Hematopoietic multipotent progenitor cell (in vitro differentiated cells): ENCODE measurements at regions not wholly inside any gene's neighbourhood (a gene's known extent, or its start where the extent isn't known, plus 50 kb on each side); places are given as distances from the start of the nearest gene placed in this dataset.
A peak's percentile ranks its signal among the peaks of the same experiment; 100 is the strongest.

Source experiments
- DNase-seq, 3 donors: peaks; one replicate each; pipeline ENCODE4 v3.0.0-alpha.2; 2011 to 2015; ENCODE audit warnings: low read depth in 2 of 3, low spot score in 2 of 3

DNA sequence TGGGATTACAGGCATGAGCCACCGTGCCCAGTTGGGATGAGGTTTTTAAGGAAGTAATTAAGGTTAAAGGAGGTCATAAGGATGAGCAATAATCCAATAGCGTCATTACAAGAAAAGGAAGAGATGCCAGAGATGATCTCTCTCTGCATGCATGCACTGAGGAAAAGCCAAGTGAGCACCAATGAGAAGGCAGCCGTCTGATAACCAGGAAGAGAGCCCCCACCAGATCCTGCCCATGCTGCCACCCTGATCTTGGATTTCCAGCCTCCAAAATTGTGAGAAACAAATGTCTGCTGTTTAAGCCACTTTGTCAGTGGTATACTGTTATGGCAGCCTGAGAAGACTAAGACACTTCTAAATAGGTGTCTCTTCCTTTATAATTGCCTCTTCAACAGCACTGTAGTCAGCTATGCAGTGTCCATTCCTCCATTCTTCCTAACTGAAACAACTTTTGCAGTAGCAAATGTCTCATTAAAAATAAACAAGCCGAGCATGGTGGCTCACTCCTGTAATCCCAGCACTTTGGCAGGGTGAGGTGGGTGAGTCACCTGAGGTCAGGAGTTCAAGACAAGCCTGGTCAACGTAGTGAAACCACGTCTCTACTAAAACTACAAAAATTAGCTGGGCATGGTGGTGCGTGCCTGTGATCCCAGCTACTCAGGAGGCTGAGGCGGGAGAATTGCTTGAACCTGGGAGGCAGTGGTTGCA is 216.2 kb upstream of the RUNX1 start:
- no peak for DNase-seq

DNA sequence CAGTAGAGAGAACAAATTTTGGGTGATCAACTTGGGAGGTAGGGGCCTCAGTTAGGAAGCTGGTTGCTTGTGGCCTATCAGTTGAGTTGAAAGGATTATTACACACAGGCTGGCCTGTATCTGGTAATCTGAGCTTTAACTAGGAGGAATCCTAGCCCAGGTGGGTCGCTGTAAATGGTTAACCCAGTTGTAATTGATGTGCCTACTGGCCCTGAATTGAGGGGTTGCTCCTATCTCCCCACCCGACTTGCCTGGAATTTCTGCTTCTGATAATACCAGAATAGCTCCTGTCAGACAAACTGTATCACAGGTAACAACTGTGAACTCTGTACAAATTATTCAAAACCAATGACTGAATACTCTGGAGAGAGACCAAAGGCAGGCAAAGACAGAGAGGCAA is 210.4 kb upstream of the RUNX1 start:
- DNase-seq: no peak

DNA sequence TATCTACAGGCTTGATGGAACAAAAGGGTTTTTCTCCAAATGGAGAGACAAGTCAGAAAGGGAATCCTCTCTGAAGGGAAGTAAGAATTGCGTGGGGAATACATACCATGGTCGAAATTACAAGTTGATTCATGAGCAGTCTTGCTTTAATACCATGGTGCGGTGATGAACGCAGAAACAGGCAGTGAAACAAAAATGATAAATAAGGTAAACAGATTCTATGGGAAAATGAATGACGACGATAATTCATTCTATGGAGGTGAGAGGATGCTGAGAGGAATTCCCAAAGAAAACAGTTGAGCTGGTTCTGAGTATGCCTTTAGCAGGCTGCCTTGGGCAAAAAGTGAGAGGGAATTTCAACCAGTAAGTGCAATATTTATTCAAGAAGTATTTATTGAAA is 209.4 kb upstream of the RUNX1 start:
- no peak for DNase-seq

DNA sequence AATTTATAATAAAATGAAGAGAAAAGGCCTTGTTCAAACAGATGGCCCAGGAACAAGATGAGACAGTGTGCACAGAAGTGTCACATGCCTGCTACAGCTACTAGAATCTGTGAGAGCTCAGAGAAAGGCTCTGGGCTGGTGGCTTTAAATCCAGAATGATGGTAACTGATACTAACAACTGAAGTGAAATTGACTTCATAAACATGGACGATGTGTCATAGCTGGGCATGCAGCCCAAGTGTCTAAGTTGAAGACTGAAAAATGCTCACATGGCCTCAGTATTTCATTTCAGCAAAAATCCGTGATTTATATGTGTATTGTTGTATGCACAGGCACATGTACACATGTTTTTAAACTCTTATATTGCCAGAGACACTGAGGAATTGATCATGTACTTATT is 208.3 kb upstream of the RUNX1 start:
- DNase-seq: no peak

DNA sequence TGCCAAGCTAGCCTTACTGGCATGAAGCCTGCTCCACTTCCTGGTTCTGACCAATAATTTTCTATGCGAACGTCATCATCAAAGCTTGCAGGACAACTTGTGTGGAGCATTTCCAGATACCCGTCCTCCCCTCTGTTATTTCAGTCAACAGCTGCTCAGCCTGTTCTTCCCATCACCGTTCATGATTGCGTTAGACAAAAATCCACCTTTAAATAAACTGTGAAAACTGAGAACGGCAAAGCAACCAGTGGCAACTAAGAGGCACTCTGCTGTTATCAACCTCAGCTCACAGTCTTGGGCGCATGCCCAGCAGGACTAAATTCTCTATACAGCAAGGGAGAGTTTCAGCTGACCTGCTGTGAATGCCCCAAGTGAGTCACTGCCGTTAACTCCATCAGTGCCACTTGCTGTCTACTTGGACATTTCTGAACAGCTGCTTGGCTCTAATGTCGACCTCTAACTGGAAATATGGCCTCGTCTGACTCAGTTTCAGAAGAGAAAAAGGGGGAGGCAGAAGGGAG is 207.4 kb upstream of the RUNX1 start:
- no peak for DNase-seq

DNA sequence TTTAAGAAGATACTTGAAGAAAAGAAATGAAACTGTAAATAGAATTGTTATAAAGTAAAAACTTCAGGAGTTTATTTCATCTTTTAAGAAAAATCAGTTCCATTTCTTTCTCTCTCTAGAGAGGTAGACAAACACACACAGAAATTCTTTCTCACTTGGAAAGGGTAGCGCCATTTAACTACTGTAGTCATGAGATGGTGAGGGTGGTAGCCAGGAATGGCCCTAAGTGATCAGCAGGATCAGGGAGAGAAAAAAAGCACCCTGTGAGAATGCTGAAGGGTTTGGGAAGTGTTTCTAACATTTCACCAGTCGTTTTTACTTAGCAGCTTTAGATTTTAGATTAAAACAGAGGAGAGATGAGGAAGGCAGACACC is 205.7 kb upstream of the RUNX1 start:
- DNase-seq: no peak

DNA sequence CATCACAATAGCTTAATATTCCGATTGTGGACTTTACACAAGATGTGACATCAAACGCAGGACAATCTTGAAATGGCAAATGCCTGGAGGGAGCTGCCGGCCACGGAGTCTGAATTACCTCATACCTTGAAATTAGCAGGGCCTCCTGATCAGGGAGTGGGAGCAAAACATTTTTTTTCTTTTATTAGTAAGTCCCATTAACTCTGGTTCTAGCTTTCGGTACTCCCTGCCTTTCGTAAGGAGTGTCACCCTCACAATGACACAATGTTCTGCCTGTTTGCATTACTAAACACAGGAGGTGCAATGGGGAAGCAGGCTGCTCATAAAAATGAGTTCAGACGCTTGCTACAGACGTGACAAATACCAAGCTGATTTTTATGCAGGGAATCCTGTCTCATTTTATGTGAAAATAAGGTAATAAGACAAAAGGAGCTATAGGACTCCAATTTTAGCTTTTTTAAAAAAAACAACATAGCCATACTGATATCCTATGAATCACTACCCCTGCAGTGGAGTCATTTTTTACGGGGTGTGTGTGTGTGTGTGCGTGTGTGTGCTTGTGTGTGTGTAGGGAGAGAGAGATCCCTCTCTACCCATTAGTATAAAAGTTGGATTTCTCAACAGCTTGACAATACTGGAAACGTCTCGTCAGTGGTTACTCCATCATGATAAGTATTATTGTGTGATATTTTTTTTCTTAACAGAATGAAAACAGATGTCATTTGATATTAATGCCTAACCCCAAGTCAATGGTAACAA is 205.1 kb upstream of the RUNX1 start:
- no peak for DNase-seq

DNA sequence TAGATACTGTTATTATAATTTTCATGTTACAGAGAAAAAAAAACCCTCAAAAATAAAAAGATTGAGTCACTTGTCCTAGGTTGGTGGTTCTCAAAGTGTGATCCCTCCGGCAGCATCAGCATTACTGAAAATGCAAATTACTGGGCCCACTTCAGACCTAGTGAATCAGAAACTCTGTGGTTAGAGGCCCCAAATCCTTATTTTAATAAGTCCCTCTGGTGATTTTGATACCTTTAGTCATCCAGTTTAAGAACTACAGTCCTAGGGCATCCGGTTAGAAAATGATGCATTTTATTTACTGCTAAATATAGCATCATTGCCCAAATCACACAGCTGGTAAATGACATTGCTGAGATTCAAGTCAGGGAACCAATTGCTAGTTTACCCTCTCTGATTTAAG is 203.7 kb upstream of the RUNX1 start:
- no peak for DNase-seq

DNA sequence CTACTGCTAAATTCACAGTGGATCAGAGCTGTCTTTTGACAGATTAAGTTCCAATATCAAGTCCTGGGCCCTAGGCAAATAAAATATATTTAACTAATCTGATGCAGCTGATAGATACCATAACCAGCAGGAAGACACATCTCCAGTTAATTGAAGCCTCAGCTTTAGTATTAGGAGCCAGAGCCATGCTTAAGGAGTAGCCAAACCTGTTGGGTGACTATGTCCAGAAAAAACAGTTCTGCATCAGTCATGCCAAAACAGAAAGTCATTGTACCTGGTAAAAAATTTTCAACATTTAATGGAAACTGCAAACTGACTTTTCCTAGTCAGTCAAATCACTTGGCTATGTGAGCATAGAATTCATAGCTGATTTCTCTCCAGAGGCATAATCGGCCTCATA is 200.5 kb upstream of the RUNX1 start:
- no peak for DNase-seq

DNA sequence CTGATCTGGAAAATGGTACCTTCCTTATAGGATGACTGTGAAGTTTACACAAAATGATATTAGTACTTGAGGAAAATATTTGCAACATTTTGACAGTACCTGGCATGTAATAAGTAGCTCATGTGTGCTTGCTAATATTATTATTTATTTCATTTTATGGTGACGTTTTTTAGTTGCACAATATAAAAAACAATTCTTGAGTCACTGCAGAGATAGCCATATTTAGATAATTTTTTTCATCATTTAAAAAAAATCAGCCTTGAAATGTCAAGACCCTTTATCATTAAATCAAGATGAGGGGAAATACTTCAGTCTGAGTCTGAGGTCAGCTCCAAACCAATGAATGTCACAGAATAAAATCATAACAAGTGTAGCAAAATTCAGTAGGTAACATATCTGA is 196.8 kb upstream of the RUNX1 start:
- DNase-seq: no peak

DNA sequence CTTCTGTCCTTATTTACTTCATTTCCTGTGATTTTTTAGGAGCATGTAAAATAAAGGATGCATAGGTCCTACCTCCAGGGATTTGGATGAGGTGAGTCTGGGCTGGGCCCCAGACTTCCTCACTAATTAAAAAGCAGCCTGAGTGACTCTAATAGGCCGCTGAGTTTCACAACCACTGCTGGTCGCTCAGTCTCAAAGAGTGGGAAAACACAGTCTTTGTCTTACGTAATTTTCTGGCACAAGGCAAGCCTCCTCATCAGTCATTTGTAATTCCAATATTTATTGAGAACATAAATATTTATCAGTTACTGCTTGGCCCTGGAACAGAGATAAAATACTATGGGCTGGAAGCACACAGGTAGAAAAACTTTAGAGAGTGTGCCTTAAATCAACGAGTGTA is 195.4 kb upstream of the RUNX1 start:
- DNase-seq: no peak

DNA sequence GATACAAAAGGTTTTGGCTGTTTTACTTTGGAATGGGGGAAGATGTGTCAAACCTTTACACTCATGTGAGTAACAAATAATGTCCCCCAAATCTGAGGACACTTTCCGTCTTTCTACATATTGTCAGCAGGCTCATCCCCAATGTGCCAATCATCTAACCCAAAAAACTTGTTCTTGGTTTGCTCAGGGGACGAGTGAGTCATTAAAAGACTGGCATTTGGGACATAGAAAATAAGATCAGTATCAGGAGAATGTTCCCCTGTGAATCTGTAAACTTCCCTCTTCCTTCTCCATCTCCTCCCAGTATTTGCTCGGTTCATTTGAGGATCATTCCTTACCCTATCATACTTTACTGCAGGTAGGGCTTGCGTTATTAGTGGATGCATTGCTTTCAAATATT is 194.1 kb upstream of the RUNX1 start:
- no peak for DNase-seq

DNA sequence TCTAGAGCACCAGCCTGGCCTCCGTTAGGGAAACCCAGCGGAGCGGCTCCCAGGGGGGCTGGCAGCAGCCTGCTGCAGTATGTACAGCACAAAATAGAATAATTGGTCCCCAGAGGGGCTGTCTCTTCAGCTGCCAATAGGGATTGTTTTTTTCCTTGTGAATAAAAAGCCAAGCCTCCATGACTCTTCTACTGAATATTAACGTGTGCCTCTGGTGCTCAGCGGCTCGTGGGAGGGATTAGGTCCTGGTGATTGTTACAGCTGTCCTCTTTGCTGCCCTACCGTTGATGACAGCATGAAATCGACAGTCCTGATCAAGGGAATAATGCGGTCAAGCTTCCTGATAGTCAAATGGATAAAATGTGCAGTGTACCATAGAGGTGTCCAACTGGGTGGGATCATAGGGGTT is 190.7 kb upstream of the RUNX1 start:
- DNase-seq: no peak

DNA sequence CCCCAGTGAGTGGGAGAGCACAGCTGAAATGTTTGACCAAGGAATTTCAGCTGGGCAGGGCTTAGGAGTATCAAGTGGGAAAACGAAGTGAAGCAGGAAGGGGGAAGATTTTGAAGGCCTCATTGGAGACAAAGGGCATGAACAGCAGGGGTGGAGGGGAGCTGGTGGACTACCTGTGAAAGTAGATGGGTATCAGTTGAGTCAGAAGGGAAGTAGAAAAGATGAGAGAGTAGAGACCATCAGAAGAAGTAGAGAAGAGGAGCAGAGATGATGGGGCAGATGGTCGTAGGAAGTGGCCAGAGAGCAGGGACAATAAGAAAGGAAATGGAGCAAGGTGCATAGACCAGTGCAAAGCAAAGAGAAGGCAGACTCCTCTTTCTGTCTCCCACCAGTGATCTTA is 189.0 kb upstream of the RUNX1 start:
- no peak for DNase-seq

DNA sequence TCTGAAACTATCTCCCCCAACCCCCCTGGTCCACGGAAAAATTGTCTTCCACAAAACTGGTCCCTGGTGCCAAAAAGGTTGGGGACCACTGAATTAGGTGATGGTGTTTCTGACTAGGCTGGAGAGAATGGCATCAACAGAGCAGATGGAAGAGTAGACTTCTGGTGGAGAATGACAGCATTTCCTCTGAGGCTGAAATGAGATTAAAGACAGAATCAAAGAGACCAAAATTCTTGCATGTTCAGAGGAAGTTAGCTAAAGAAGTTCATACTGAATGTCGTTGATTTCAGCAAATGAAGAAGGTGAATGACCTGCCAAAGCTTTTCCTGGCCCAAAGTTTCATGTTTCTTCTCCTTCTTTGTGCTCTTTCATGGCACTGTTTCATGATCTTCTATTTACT is 188.2 kb upstream of the RUNX1 start:
- DNase-seq: no peak

DNA sequence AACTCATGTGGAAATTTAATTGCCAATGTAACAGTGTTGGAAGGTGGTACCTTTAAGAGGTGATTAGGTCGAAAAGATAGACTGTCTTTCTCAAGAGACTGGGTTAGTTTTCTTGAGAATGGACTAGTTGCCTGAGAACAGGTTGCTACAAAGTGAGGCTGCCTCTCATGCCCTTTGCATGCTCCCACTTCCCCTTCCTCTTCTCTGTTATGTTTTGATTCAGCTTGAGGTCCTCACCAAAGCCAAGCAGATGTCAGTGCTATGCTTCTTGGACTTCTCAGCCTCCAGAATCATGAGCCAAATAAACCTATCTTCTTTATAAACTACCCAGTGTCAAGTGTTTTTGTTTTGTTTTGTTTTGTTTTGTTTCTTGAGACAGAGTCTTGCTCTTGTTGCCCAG is 187.0 kb upstream of the RUNX1 start:
- DNase-seq: no peak

DNA sequence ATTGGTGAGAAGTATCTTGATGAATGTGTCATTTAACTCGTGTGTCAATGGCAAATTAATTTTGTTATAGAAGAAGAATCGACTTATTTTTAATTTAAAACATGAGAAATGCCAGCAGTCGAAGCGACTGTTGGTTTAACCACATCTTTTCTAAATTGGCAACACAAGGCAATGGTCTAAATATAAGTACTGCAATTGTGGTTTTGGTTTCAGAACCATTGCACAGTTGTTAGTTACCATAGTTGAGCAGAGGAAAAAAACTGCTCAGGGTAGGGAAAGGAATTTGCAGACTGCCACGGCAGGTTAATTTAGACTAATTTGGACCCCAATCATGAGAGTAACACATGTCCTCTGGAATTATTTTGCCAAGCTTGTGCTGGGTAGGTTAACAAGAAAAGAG is 185.6 kb upstream of the RUNX1 start:
- DNase-seq: peak in 1 of 3 donors; percentile 23

DNA sequence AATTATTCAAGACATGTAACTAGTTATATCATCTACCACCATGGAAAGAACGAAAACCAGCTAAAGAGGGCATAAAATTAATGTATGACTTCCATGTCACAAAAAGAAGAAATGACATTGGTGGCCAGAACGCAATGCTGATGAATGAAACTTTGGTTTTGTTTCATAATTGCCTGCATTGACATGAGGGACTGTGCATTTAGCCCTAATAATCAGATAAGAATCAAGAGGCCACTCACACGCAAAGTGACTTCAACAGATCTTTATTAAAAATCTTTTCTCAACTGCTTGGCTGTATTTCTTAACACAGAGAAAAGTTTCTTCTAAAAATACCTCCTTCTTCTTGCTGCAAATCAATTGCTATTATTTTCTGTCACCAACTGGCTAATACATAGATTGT is 184.7 kb upstream of the RUNX1 start:
- no peak for DNase-seq

DNA sequence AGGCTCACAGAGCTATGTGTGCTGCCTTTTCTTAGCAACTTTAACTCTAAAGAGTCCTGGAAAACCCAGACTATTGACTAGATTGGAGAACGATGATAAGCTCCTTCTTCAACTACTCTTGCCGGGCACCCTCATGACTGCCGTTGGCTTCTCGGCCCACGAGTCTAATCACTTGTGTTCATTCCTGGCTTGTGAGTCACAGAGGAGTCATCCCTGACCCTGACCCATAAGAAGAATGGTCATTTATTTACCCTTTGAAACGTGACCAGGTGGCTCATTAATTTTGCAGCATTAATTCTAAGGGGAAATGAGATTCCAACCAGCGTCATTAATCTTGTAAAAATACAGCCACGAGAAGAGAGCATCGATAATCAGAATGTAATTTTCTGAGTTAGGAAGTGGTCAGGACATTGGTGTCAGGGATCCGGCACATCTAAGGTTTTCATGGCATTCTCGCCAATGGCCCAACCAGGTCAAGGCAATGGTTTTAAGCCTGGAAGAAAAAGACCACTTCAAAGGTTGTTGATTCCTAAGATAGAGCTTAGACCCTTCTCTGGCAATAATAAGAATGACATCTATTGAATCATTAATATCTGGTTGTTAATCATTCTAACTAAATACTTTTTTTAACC is 183.6 kb upstream of the RUNX1 start:
- no peak for DNase-seq

DNA sequence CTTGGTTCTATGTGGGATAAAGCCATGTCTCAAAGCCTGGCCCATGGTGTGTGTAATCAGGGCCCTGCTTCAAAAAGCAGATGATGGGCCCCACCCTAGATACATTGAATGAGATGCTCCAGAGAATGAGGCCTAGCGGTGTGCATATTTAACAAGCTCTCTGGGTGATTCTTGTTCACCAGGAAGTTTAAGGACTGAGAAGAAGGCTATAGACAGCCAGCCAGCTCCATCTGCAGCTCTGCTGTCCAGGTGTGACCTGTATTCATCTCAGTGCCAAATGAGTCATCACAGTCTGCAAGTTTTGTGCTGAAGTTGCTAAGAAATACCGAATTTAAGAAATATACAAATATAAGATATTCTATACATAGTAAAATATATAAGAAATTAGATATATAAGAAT is 182.0 kb upstream of the RUNX1 start:
- no peak for DNase-seq

DNA sequence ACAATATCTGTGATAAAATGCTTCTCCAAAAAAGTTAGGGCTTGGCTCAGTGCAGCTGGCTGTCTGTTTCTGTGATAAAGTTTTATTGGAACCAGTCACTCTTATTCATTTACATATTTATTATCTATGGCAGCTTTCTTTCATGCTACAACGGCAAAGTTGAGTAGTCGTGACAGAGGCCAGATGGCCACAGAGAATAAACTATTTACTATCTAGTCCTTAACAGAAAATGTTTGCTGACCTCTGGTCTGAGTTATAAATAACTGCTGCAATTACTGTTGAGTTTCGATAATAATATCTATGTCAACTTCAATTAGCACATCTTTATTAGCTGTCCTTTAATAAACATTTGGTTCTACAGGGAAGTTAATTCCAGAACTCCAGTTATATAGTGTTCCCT is 180.2 kb upstream of the RUNX1 start:
- no peak for DNase-seq

DNA sequence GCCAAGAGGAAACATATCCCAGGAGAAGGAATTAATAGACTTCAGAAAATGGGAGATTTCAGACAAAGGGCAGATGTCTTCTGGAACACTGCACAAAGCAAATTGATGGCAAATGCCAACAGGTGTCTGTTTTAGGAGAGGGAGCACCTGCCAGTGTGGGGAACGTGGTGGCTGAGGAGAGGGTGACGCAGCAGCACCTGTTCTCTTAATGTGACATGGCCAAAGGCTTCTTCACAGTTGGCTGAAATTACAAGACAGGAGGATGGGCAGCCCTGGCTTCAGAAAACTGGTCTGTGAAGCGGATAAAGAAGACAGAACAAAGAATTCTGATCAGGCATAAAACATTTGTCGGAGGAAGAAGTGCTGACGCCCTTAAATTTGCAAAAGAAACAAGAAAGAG is 178.7 kb upstream of the RUNX1 start:
- DNase-seq: peak in 1 of 3 donors; percentile 18
